AG04449 (cell line): ENCODE measurements at regions not wholly inside any gene's neighbourhood (a gene's known extent, or its start where the extent isn't known, plus 50 kb on each side); places are given as distances from the start of the nearest gene placed in this dataset.

Source experiments
- CTCF ChIA-PET: fragments of 350-600 bp; formaldehyde crosslinking; extraction: SDS; loops from one replicate; lab custom pipeline; 2021; ENCODE audit warnings: antibody characterized with exemption; lab: Yijun Ruan, JAX
- POLR2A ChIA-PET: fragments of 400-600, 350-600 bp; formaldehyde crosslinking; extraction: SDS; loops from one replicate; lab custom pipeline; 2020; ENCODE audit warnings: antibody characterized with exemption, inconsistent platforms; lab: Yijun Ruan, JAX
- DNase-seq: peaks from one replicate; pipeline ENCODE4 v3.0.0-alpha.2; 2010; ENCODE audit warnings: low read depth, low spot score
- H3K4me3 ChIP-seq: 2 replicates; pipeline ENCODE4 v1.5.1; 2011; ENCODE audit warnings: low read depth, mild to moderate bottlenecking, control low read depth, low read length
- CTCF ChIP-seq: IDR thresholded peaks from one replicate; pipeline ENCODE4 v1.5.1; 2011; ENCODE audit warnings: mild to moderate bottlenecking, moderate library complexity, low read length, control low read depth, inconsistent platforms; ENCODE audit not compliant: insufficient read depth; ENCODE audit errors: missing control alignments

GRCh38 chr4:130484826-130485225, 1388.9 kb downstream of the C4orf33 start:
- POLR2A ChIA-PET, result no interaction called here
- H3K4me3 ChIP-seq, result no peak overlapping the region
- no peak for DNase-seq
- CTCF ChIA-PET, result no interaction called here
- TF ChIP-seq CTCF, result no peak

GRCh38 chr4:130485371-130485770, 1389.4 kb downstream of the C4orf33 start:
- no peak for TF ChIP-seq CTCF
- no peak for DNase-seq
- CTCF ChIA-PET, result no interaction called here
- POLR2A ChIA-PET, result no interaction called here
- H3K4me3 ChIP-seq, result no peak overlapping the region

GRCh38 chr4:130486186-130486585, 1390.2 kb downstream of the C4orf33 start:
- CTCF ChIA-PET, result no interaction called here
- peak; percentile 3 for DNase-seq
- TF ChIP-seq CTCF, result no peak
- POLR2A ChIA-PET, result no interaction called here
- no peak overlapping the region for H3K4me3 ChIP-seq

- no peak for TF ChIP-seq CTCF
- ChIA-PET CTCF (no interaction called here), POLR2A (no interaction called here)
- no peak overlapping the region for H3K4me3 ChIP-seq
- no peak for DNase-seq
These were observed 1390.9 kb downstream of the C4orf33 start for GRCh38 chr4:130486841-130487240.

GRCh38 chr4:130510661-130511060, 1414.7 kb downstream of the C4orf33 start:
- DNase-seq, result no peak
- H3K4me3 ChIP-seq, result no peak overlapping the region
- no peak for TF ChIP-seq CTCF
- POLR2A ChIA-PET, result no interaction called here
- CTCF ChIA-PET, result no interaction called here

GRCh38 chr4:130511776-130512175, 1415.8 kb downstream of the C4orf33 start:
- DNase-seq, result no peak
- CTCF ChIA-PET, result no interaction called here
- no peak overlapping the region for H3K4me3 ChIP-seq
- POLR2A ChIA-PET, result no interaction called here
- TF ChIP-seq CTCF, result no peak
